Panc1 (cell line): ENCODE measurements at regions not wholly inside any gene's neighbourhood (a gene's known extent, or its start where the extent isn't known, plus 50 kb on each side); places are given as distances from the start of the nearest gene placed in this dataset.

Experiments
- ATAC-seq: fragments of 200-7000 bp; cut with Tn5 transposase; 2 replicates; pipeline ENCODE4 v1.9.1; 2020; ENCODE audit warnings: mild to moderate bottlenecking, moderate library complexity
- BruUV-seq: library from RNA; stranded (reverse); fragments of 400-500 nt; replicated peaks from 2 replicates; lab custom pipeline; 2021; lab: Mats Ljungman, UMichigan
- CTCF ChIA-PET: fragments of 300-600 bp; sonication (Branson Sonifier 250); formaldehyde crosslinking; loops from one replicate; lab custom pipeline; 2022; ENCODE audit warnings: antibody characterized with exemption; lab: Charles Lee
- POLR2A ChIA-PET: fragments of 300-600 bp; sonication (Branson Sonifier 250); formaldehyde crosslinking; loops from one replicate; lab custom pipeline; 2022; ENCODE audit warnings: antibody characterized with exemption; lab: Charles Lee
- DNase-seq: peaks from one replicate; pipeline ENCODE4 v3.0.0-alpha.2; 2010; ENCODE audit warnings: low read depth, low spot score
- H3K27ac ChIP-seq: 2 replicates; pipeline ENCODE4 v1.5.1; 2011; ENCODE audit warnings: mild to moderate bottlenecking, low read length, inconsistent platforms
- H3K27me3 ChIP-seq: fragments of 200-500 bp; sonication (Bioruptor generic); 2 replicates; pipeline ENCODE4 v1.6.0; 2014; ENCODE audit warnings: low read length, inconsistent platforms; ENCODE audit not compliant: control insufficient read depth, insufficient read depth
- H3K36me3 ChIP-seq: fragments of 200-500 bp; sonication (Bioruptor generic); 2 replicates; pipeline ENCODE4 v1.5.1; 2014; ENCODE audit warnings: inconsistent platforms, mild to moderate bottlenecking, low read length, moderate library complexity; ENCODE audit not compliant: control insufficient read depth, insufficient read depth
- H3K4me1 ChIP-seq: 2 replicates; pipeline ENCODE4 v1.5.1; 2011; ENCODE audit warnings: inconsistent platforms, mild to moderate bottlenecking, low read length, moderate library complexity; ENCODE audit not compliant: control insufficient read depth, insufficient read depth
- H3K4me3 ChIP-seq, 2 experiments: 2 replicates each; pipeline ENCODE4 v1.5.1; 2011 to 2012; ENCODE audit warnings: low read depth in 2 of 2, low read length in 2 of 2, mild to moderate bottlenecking in 2 of 2, inconsistent platforms in 1 of 2, moderate library complexity in 1 of 2
- H3K9me3 ChIP-seq: fragments of 200-500 bp; sonication (Bioruptor generic); 2 replicates; pipeline ENCODE4 v1.5.1; 2014; ENCODE audit warnings: low read depth, mild to moderate bottlenecking, inconsistent platforms, low read length, moderate library complexity; ENCODE audit not compliant: control insufficient read depth, insufficient read depth
- CTCF ChIP-seq: fragments of 450-650 bp; IDR thresholded peaks from 2 replicates; pipeline ENCODE4 v1.5.1; 2017; ENCODE audit warnings: mild to moderate bottlenecking
- POLR2AphosphoS5 ChIP-seq: IDR thresholded peaks from 2 replicates; pipeline ENCODE4 v1.6.1; 2012; ENCODE audit warnings: mild to moderate bottlenecking, low read depth, low read length, moderate library complexity
- REST ChIP-seq, 2 experiments: IDR thresholded peaks; 2 replicates each; pipeline ENCODE4 v1.6.1; 2011 to 2012; ENCODE audit warnings: low read depth in 2 of 2, control low read depth in 1 of 2, low read length in 1 of 2, mild to moderate bottlenecking in 1 of 2, moderate library complexity in 1 of 2; ENCODE audit not compliant: insufficient read depth in 1 of 2
- SIN3A ChIP-seq: IDR thresholded peaks from 2 replicates; pipeline ENCODE4 v1.6.1; 2012; ENCODE audit warnings: low read depth, mild to moderate bottlenecking, low read length, moderate library complexity, borderline replicate concordance; ENCODE audit not compliant: insufficient read depth
- TCF7L2 ChIP-seq: IDR thresholded peaks from 2 replicates; pipeline ENCODE4 v1.6.1; 2011; ENCODE audit warnings: mild to moderate bottlenecking, low read depth, low read length, inconsistent platforms
- in situ Hi-C: cut with HindIII; loops from 2 replicates; pipeline ENCODE4 v1.10.0; 2016; ENCODE audit warnings: low sequenced_read_pairs, low pct_unique_long_range_greater_than_20kb
- intact Hi-C: fragments of 100-400 bp; cut with micrococcal nuclease; formaldehyde crosslinking; loops from one replicate; pipeline ENCODE4 v1.10.0; 2022; ENCODE audit not compliant: unreplicated experiment

GRCh38 chr12:84685379-84685778 lies 227.2 kb downstream of the SLC6A15 start:
- DNase-seq (no peak), ATAC-seq (no peak)
- H3K36me3 ChIP-seq = no peaks in the 10 kb centered on the region; the same call in 1 of the 2 replicates
- in situ Hi-C loops (no loop called here), intact Hi-C loops (no loop called here)
- ChIA-PET CTCF (no interaction called here), POLR2A (no interaction called here)
- H3K4me3 ChIP-seq = no peak overlapping the region
- no peaks in the 10 kb centered on the region for H3K4me1 ChIP-seq
- BruUV-seq = no TSS peak
- no peak for TF ChIP-seq SIN3A
- TF ChIP-seq TCF7L2 = no peak
- no peak for TF ChIP-seq CTCF
- no peak for TF ChIP-seq POLR2AphosphoS5
- no peak for TF ChIP-seq REST (IDR thresholded peaks at IDR 0.05; ENCODE audit: insufficient read depth in 1 of 2, low read depth in 2 of 2, low read length in 1 of 2)
- H3K27ac ChIP-seq = no peak overlapping the region
- H3K27me3 ChIP-seq = no peaks in the 10 kb centered on the region
- H3K9me3 ChIP-seq = no peaks in the 10 kb centered on the region

GRCh38 chr12:84676787-84677186 lies 235.8 kb downstream of the SLC6A15 start:
- DNase-seq (no peak), ATAC-seq (no peak)
- BruUV-seq = no TSS peak
- Histone ChIP-seq H3K9me3 (no peaks in the 10 kb centered on the region), H3K4me1 (no peaks in the 10 kb centered on the region), H3K36me3 (no peaks in the 10 kb centered on the region), H3K4me3 (no peak overlapping the region), H3K27ac (no peak overlapping the region), H3K27me3 (no peaks in the 10 kb centered on the region)
- in situ Hi-C loops = no loop called here
- ChIA-PET CTCF (no interaction called here), POLR2A (no interaction called here)
- intact Hi-C loops = no loop called here
- no peak for TF ChIP-seq CTCF
- no peak for TF ChIP-seq SIN3A
- no peak for TF ChIP-seq TCF7L2
- no peak for TF ChIP-seq POLR2AphosphoS5
- no peak for TF ChIP-seq REST (IDR thresholded peaks at IDR 0.05; ENCODE audit: insufficient read depth in 1 of 2, low read depth in 2 of 2, low read length in 1 of 2)
